ENCODE measurements at regions not wholly inside any gene's neighbourhood (a gene's known extent, or its start where the extent isn't known, plus 50 kb on each side); places are given as distances from the start of the nearest gene placed in this dataset.

GRCh38 chr2:239519921-239520585 lies 119.2 kb upstream of the HDAC4 start:
- peaks cover 5% of the 10 kb centered on the region for H3K4me1 ChIP-seq (ENCODE audit: control insufficient read depth, insufficient read depth, low read length)
- no peak overlapping the region for H3K27ac ChIP-seq (ENCODE audit: insufficient read depth, low read depth, low read length, poor library complexity, severe bottlenecking)
- 94 to 96% methylated on average over 17 of the region's 17 CpGs for WGBS, 2 experiments
- no peaks in the 10 kb centered on the region for H3K27me3 ChIP-seq (ENCODE audit: control insufficient read depth, insufficient read depth, low read length, poor library complexity, severe bottlenecking)
- no peak overlapping the region for H3K4me3 ChIP-seq (ENCODE audit: insufficient read depth, low read depth, low read length)
- H3K9me3 ChIP-seq (ENCODE audit: control insufficient read depth, low read length) = no peaks in the 10 kb centered on the region
- H3K36me3 ChIP-seq (ENCODE audit: control insufficient read depth, insufficient read depth, low read length) = no peaks in the 10 kb centered on the region

GRCh38 chr2:239519089-239519920 lies 118.5 kb upstream of the HDAC4 start:
- WGBS, 2 experiments = 86 to 88% methylated on average over 22 of the region's 22 CpGs
- Histone ChIP-seq H3K27ac (ENCODE audit: insufficient read depth, low read depth, low read length, poor library complexity, severe bottlenecking) (no peak overlapping the region), H3K4me1 (ENCODE audit: control insufficient read depth, insufficient read depth, low read length) (peaks cover 5% of the 10 kb centered on the region), H3K4me3 (ENCODE audit: insufficient read depth, low read depth, low read length) (no peak overlapping the region), H3K36me3 (ENCODE audit: control insufficient read depth, insufficient read depth, low read length) (no peaks in the 10 kb centered on the region), H3K27me3 (ENCODE audit: control insufficient read depth, insufficient read depth, low read length, poor library complexity, severe bottlenecking) (no peaks in the 10 kb centered on the region), H3K9me3 (ENCODE audit: control insufficient read depth, low read length) (no peaks in the 10 kb centered on the region)

GRCh38 chr2:239518286-239519088 lies 117.7 kb upstream of the HDAC4 start:
- 95 to 96% methylated on average over 19 of the region's 19 CpGs for WGBS, 2 experiments
- Histone ChIP-seq H3K9me3 (ENCODE audit: control insufficient read depth, low read length) (no peaks in the 10 kb centered on the region), H3K4me1 (ENCODE audit: control insufficient read depth, insufficient read depth, low read length) (peaks cover 5% of the 10 kb centered on the region), H3K27ac (ENCODE audit: insufficient read depth, low read depth, low read length, poor library complexity, severe bottlenecking) (no peak overlapping the region), H3K4me3 (ENCODE audit: insufficient read depth, low read depth, low read length) (no peak overlapping the region), H3K36me3 (ENCODE audit: control insufficient read depth, insufficient read depth, low read length) (no peaks in the 10 kb centered on the region), H3K27me3 (ENCODE audit: control insufficient read depth, insufficient read depth, low read length, poor library complexity, severe bottlenecking) (no peaks in the 10 kb centered on the region)

GRCh38 chr2:239517686-239518085 lies 116.9 kb upstream of the HDAC4 start:
- Histone ChIP-seq H3K4me3 (ENCODE audit: insufficient read depth, low read depth, low read length) (no peak overlapping the region), H3K4me1 (ENCODE audit: control insufficient read depth, insufficient read depth, low read length) (peaks cover 5% of the 10 kb centered on the region), H3K27ac (ENCODE audit: insufficient read depth, low read depth, low read length, poor library complexity, severe bottlenecking) (no peak overlapping the region), H3K27me3 (ENCODE audit: control insufficient read depth, insufficient read depth, low read length, poor library complexity, severe bottlenecking) (no peaks in the 10 kb centered on the region), H3K9me3 (ENCODE audit: control insufficient read depth, low read length) (no peaks in the 10 kb centered on the region), H3K36me3 (ENCODE audit: control insufficient read depth, insufficient read depth, low read length) (no peaks in the 10 kb centered on the region)
- WGBS, 2 experiments = 96% methylated on average over 16 of the region's 16 CpGs

- no peaks in the 10 kb centered on the region for H3K36me3 ChIP-seq (ENCODE audit: control insufficient read depth, insufficient read depth, low read length)
- H3K27ac ChIP-seq (ENCODE audit: insufficient read depth, low read depth, low read length, poor library complexity, severe bottlenecking) = no peak overlapping the region
- 95 to 96% methylated on average over 11 of the region's 11 CpGs for WGBS, 2 experiments
- no peaks in the 10 kb centered on the region for H3K9me3 ChIP-seq (ENCODE audit: control insufficient read depth, low read length)
- H3K4me3 ChIP-seq (ENCODE audit: insufficient read depth, low read depth, low read length) = no peak overlapping the region
- H3K4me1 ChIP-seq (ENCODE audit: control insufficient read depth, insufficient read depth, low read length) = peaks cover 5% of the 10 kb centered on the region
- H3K27me3 ChIP-seq (ENCODE audit: control insufficient read depth, insufficient read depth, low read length, poor library complexity, severe bottlenecking) = no peaks in the 10 kb centered on the region
These were observed 116.1 kb upstream of the HDAC4 start for GRCh38 chr2:239516954-239517305.

GRCh38 chr2:239516286-239516953 lies 115.6 kb upstream of the HDAC4 start:
- H3K27ac ChIP-seq (ENCODE audit: insufficient read depth, low read depth, low read length, poor library complexity, severe bottlenecking) = no peak overlapping the region
- no peak overlapping the region for H3K4me3 ChIP-seq (ENCODE audit: insufficient read depth, low read depth, low read length)
- no peaks in the 10 kb centered on the region for H3K27me3 ChIP-seq (ENCODE audit: control insufficient read depth, insufficient read depth, low read length, poor library complexity, severe bottlenecking)
- WGBS, 2 experiments = 93 to 95% methylated on average over 13 of the region's 13 CpGs
- H3K9me3 ChIP-seq (ENCODE audit: control insufficient read depth, low read length) = no peaks in the 10 kb centered on the region
- H3K36me3 ChIP-seq (ENCODE audit: control insufficient read depth, insufficient read depth, low read length) = no peaks in the 10 kb centered on the region
- peaks cover 5% of the 10 kb centered on the region for H3K4me1 ChIP-seq (ENCODE audit: control insufficient read depth, insufficient read depth, low read length)

GRCh38 chr2:239514754-239515530 lies 114.1 kb upstream of the HDAC4 start:
- Histone ChIP-seq H3K4me3 (ENCODE audit: insufficient read depth, low read depth, low read length) (no peak overlapping the region), H3K4me1 (ENCODE audit: control insufficient read depth, insufficient read depth, low read length) (peaks cover 5% of the 10 kb centered on the region), H3K27me3 (ENCODE audit: control insufficient read depth, insufficient read depth, low read length, poor library complexity, severe bottlenecking) (no peaks in the 10 kb centered on the region), H3K27ac (ENCODE audit: insufficient read depth, low read depth, low read length, poor library complexity, severe bottlenecking) (no peak overlapping the region), H3K36me3 (ENCODE audit: control insufficient read depth, insufficient read depth, low read length) (no peaks in the 10 kb centered on the region), H3K9me3 (ENCODE audit: control insufficient read depth, low read length) (no peaks in the 10 kb centered on the region)
- WGBS, 2 experiments = 84 to 86% methylated on average over 24 of the region's 24 CpGs

- H3K27me3 ChIP-seq (ENCODE audit: control insufficient read depth, insufficient read depth, low read length, poor library complexity, severe bottlenecking) = no peaks in the 10 kb centered on the region
- H3K36me3 ChIP-seq (ENCODE audit: control insufficient read depth, insufficient read depth, low read length) = no peaks in the 10 kb centered on the region
- 86 to 90% methylated on average over 9 of the region's 9 CpGs for WGBS, 2 experiments
- H3K9me3 ChIP-seq (ENCODE audit: control insufficient read depth, low read length) = no peaks in the 10 kb centered on the region
- no peaks in the 10 kb centered on the region for H3K4me1 ChIP-seq (ENCODE audit: control insufficient read depth, insufficient read depth, low read length)
- H3K27ac ChIP-seq (ENCODE audit: insufficient read depth, low read depth, low read length, poor library complexity, severe bottlenecking) = no peak overlapping the region
- no peak overlapping the region for H3K4me3 ChIP-seq (ENCODE audit: insufficient read depth, low read depth, low read length)
These were observed 111.2 kb upstream of the HDAC4 start for GRCh38 chr2:239512054-239512453.

- Histone ChIP-seq H3K36me3 (ENCODE audit: control insufficient read depth, insufficient read depth, low read length) (no peaks in the 10 kb centered on the region), H3K4me3 (ENCODE audit: insufficient read depth, low read depth, low read length) (no peak overlapping the region), H3K27ac (ENCODE audit: insufficient read depth, low read depth, low read length, poor library complexity, severe bottlenecking) (no peak overlapping the region), H3K27me3 (ENCODE audit: control insufficient read depth, insufficient read depth, low read length, poor library complexity, severe bottlenecking) (no peaks in the 10 kb centered on the region), H3K4me1 (ENCODE audit: control insufficient read depth, insufficient read depth, low read length) (no peaks in the 10 kb centered on the region), H3K9me3 (ENCODE audit: control insufficient read depth, low read length) (no peaks in the 10 kb centered on the region)
- WGBS, 2 experiments = 84 to 88% methylated on average over 19 of the region's 19 CpGs
These were observed 108.7 kb upstream of the HDAC4 start for GRCh38 chr2:239509373-239510143.
